ENCODE measurements at regions not wholly inside any gene's neighbourhood (a gene's known extent, or its start where the extent isn't known, plus 50 kb on each side); places are given as distances from the start of the nearest gene placed in this dataset.
A peak's percentile ranks its signal among the peaks of the same experiment; 100 is the strongest.

GRCh38 chr6:139779988-139780774 lies 405.7 kb upstream of the CITED2 start:
- no peak for DNase-seq

DNA sequence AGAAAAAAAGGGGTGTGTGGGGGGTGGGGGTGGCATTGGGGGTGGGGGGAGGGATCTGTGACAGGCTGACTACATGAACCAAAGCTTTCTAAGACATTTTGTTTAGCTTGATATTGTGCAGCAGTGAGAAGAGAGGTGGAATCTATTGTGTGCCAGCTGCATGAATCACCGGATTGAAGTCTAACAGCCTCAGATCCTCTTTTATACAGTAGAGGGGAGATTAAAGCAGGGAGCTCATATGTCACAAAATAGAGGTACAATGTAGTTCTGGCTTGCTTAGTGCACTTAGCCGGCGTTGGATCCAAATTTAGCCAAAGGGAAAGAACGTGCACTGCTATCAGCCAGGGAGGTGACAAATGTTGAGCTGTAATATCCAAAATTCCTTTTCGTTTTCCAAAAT lies 404.2 kb upstream of the CITED2 start:
- DNase-seq: peak; percentile 59

DNA sequence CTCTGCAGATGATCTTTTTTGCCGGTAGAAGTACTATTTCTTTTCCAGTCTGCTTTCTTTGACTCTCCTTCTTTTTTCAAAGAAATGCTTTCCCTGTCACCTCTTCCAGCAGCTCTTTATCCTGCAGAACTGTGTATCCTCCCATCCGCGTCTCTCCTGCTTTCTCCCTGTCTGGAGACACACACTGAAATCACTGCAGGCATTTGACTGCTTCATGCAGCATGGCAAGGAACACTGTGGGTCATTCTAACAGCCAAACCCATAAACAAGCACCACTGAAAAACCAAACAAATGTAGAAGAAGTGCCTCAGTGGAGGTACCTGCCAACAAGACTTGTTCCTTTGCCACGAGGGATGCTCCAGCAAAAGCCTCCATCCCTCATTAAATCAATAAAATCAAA lies 403.7 kb upstream of the CITED2 start:
- no peak for DNase-seq

- no peak for DNase-seq
These were observed 402.9 kb upstream of the CITED2 start for GRCh38 chr6:139777202-139777970.

- DNase-seq: no peak
These were observed 401.6 kb upstream of the CITED2 start for GRCh38 chr6:139776041-139776440.

- no peak for DNase-seq
These were observed 393.7 kb upstream of the CITED2 start for GRCh38 chr6:139768196-139768595.

DNA sequence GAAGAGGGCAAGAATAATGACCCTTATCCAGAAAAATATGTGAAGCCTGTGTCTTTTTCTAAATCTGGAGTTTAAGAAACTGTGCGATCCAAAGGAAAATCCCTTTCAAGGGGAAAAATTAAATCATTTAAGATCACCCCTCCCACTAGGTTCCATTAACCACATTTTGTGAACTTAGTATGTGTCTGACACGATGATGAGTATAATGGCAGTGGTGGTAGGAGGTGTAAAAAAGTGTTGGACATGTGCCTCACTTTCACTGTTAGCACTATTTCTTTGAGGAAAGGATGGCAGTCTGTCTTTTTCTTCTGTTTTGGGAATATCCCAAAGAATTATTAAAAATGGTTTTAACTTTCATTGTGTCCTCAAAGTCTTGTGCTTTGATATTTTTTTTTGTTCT lies 392.3 kb upstream of the CITED2 start:
- DNase-seq: no peak

DNA sequence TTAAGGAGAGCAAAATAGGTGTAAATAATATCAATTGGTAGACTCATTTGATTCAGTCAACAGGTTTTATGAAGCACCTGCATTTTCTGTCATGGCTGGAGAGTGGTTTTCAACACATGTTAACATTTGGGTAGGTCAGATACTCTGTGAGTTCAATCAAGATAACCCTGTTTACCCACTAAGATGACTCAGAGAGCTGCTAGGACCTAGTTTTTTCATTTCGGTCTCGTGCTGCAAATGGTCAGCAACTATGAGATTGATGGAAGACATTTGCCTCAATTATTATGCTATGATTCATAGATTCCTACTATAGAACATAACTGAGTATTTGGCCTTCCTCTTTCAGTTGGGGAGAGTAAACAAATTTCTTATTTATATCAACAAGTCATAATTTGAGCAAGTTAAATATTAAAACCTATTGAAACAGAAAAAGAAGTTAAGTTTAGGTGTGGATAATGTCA lies 391.4 kb upstream of the CITED2 start:
- no peak for DNase-seq

GRCh38 chr6:139764498-139764986 lies 390.1 kb upstream of the CITED2 start:
- DNase-seq: no peak

DNA sequence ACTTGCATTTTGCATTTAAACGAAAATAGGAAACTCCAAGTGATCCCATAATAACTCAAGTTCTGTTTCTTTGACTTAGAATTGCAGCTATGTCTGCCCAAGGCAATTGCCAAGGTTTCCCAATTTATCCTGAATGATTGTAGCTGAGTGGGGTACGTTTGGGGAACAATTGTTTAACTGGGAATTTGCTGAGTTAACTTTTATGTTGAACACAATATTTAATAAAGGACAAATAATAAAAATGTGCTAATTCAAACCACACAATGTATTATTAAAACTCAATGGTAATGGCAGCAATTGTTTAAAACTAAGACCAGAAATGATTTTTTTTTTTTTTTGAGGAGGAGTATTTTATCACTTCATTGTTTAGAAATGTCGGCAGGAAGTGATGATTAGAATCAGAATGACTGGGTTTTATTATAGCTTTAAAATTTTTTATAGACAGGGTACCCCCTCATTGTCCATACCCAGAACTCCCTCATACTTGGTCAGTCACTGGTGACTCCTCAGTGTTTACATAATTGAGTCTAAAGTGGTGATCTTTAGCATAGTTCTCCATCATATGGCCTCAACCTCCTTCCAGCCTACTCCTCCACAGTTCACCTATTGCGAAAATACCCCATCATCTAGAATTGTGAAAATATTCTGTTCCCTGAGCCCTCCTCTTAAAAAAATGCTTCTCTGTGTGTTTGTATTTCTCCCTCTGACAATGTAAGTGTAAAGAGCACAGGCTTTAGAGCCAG lies 389.2 kb upstream of the CITED2 start:
- DNase-seq: no peak

GRCh38 chr6:139762587-139763031 lies 388.2 kb upstream of the CITED2 start:
- DNase-seq: no peak

- DNase-seq: no peak
These were observed 385.7 kb upstream of the CITED2 start for GRCh38 chr6:139760128-139760527.

DNA sequence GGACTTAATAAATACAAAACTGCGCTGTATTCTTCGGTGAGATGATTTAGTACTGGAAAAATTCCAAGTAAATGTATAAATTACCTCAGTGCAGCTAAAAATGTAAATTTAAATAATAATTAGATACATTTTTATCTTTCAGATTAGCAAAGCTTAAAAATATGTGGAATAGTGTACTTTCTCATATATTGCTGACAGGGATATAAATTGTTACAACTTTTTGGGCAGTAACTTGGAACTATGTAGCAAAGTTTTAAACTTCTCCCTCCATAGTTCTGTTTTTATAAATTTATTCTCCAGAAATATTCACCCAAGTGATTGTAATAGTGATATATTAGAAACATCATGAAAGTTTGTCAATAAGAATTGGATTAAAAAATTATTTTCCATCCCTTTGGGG lies 384.6 kb upstream of the CITED2 start:
- DNase-seq: no peak

DNA sequence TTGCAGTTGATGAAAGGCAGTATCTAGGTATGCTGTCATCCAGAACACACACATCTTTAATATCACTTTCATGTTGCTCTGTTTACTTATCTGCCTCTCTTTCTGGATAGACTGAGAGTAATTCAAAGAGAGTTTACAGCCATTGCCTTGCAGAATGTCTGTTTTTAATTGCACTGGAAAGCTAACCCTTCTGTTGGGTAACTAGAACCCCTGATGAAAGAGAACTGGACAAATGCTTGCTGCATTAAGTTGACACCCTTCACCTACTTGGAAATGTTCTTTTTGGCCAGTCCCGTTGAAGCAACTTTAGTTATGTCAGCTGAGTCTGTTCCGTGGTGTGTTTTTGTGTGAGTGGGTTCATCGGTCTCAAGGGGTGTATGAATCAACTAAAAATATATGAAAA lies 383.8 kb upstream of the CITED2 start:
- DNase-seq: no peak

DNA sequence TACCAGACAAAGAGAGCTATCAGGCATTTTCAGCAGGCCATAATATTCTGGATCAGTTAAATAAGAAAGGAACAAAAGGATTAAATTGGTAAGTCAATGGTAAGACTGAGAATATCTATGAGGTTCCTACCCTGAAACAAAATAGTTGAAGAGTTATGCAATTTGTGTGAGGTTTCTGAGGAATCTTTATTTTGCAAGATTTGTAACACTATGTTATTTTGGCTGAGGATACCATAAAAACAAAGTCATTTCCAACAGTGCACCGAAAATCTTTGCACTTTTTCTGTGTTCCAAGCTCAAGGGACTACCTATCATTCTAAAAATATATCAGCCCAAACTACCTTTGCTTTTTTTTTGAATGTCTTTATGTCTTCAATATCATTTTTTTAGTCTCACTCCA lies 383.3 kb upstream of the CITED2 start:
- DNase-seq: no peak

DNA sequence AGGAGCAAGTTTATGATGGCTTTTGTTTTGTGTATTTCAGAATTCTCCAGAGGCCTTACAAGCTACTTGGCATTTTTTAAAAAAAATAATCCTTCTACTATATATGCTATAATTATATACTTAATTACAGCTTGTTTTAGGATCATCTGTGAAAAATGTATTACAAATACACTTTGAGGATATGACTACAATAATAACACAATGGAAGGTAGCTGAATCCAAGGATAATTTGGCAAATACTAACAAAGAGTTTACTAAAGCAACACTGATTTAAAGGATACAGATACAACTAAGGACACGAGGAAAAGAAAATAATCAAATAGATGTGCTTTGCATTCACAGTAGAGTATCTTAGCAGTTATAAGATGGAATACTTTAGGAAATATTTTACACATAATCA lies 381.9 kb upstream of the CITED2 start:
- DNase-seq: no peak

GRCh38 chr6:139754898-139755775 lies 380.7 kb upstream of the CITED2 start:
- no peak for DNase-seq

- no peak for DNase-seq
These were observed 378.9 kb upstream of the CITED2 start for GRCh38 chr6:139753198-139753861.

GRCh38 chr6:139752086-139752485 lies 377.6 kb upstream of the CITED2 start:
- DNase-seq: no peak

- DNase-seq: no peak
These were observed 376.7 kb upstream of the CITED2 start for GRCh38 chr6:139751179-139751578.

GRCh38 chr6:139748353-139749146 lies 374.1 kb upstream of the CITED2 start:
- DNase-seq: no peak

Data from NCI-H345 (cell line).